SU-DHL-6 (cell line): ENCODE measurements at regions not wholly inside any gene's neighbourhood (a gene's known extent, or its start where the extent isn't known, plus 50 kb on each side); places are given as distances from the start of the nearest gene placed in this dataset.

Experiments
- H2AFZ ChIP-seq: fragments of 200-600 bp; sonication (generic); 2 replicates; pipeline ENCODE4 v1.6.1; 2014; ENCODE audit warnings: low read depth, mild to moderate bottlenecking, moderate library complexity, mixed read lengths, antibody characterized with exemption, low read length; ENCODE audit not compliant: severe bottlenecking
- H3F3A ChIP-seq: fragments of 200-600 bp; shearing (Covaris generic); 2 replicates; pipeline ENCODE4 v1.6.0; 2016; ENCODE audit warnings: antibody characterized with exemption, mild to moderate bottlenecking; ENCODE audit not compliant: insufficient read depth
- H3K27ac ChIP-seq: fragments of 200-600 bp; sonication (generic); 2 replicates; pipeline ENCODE4 v1.5.1; 2016; ENCODE audit warnings: low read depth, mild to moderate bottlenecking, low read length, moderate library complexity, mixed read lengths
- H3K27me3 ChIP-seq: fragments of 200-600 bp; sonication (generic), shearing (Covaris generic); 2 replicates; pipeline ENCODE4 v1.6.0; 2014; ENCODE audit warnings: mild to moderate bottlenecking, low read length
- H3K36me3 ChIP-seq: fragments of 200-600 bp; sonication (generic); 2 replicates; pipeline ENCODE4 v1.6.1; 2014; ENCODE audit warnings: mild to moderate bottlenecking, low read length, mixed read lengths
- H3K4me2 ChIP-seq: fragments of 300-600, 200-600 bp; shearing (Covaris generic), sonication (generic); 2 replicates; pipeline ENCODE4 v1.6.0; 2014; ENCODE audit warnings: low read length, low read depth, mild to moderate bottlenecking; ENCODE audit not compliant: poor library complexity, severe bottlenecking
- H3K4me3 ChIP-seq: fragments of 200-600 bp; sonication (generic); 2 replicates; pipeline ENCODE4 v1.5.1; 2014; ENCODE audit warnings: antibody characterized with exemption, low read length, mild to moderate bottlenecking, mixed read lengths; ENCODE audit not compliant: insufficient read depth, poor library complexity, severe bottlenecking
- H3K79me2 ChIP-seq: fragments of 200-600 bp; sonication (generic); 2 replicates; pipeline ENCODE4 v1.6.1; 2014; ENCODE audit warnings: mild to moderate bottlenecking, low read length, moderate library complexity; ENCODE audit not compliant: insufficient read depth
- H3K9ac ChIP-seq: fragments of 200-600 bp; sonication (generic); 2 replicates; pipeline ENCODE4 v1.7.0; 2014; ENCODE audit warnings: mild to moderate bottlenecking, low read length
- H3K9me2 ChIP-seq: fragments of 200-600 bp; sonication (generic); replicated peaks from 2 replicates; pipeline ENCODE4 v1.6.1; 2014; ENCODE audit warnings: low read length; ENCODE audit not compliant: insufficient read depth
- H3K9me3 ChIP-seq: fragments of 200-600 bp; sonication (generic); 2 replicates; pipeline ENCODE4 v1.6.1; 2014; ENCODE audit warnings: low read length, mixed read lengths; ENCODE audit not compliant: insufficient read depth
- H4K20me1 ChIP-seq: fragments of 200-600 bp; sonication (generic); 2 replicates; pipeline ENCODE4 v1.6.1; 2014; ENCODE audit warnings: low read depth, mild to moderate bottlenecking, antibody characterized with exemption, low read length, moderate library complexity, mixed read lengths
- CTCF ChIP-seq: fragments of 200-600 bp; sonication (generic); IDR thresholded peaks from one replicate; pipeline ENCODE4 v1.5.1; 2017; ENCODE audit warnings: antibody characterized with exemption, mild to moderate bottlenecking, low read length, moderate library complexity; ENCODE audit not compliant: insufficient read depth, poor library complexity, severe bottlenecking
- EZH2phosphoT487 ChIP-seq: fragments of 200-600 bp; sonication (generic), shearing (Covaris generic); conservative IDR thresholded peaks from 2 replicates; pipeline ENCODE4 v1.6.1; 2018; ENCODE audit warnings: mild to moderate bottlenecking, antibody characterized with exemption, low read length, moderate library complexity, mixed read lengths

- H3K4me3 ChIP-seq = no peak overlapping the region
- H3K27ac ChIP-seq = no peak overlapping the region
- no peaks in the 10 kb centered on the region for H4K20me1 ChIP-seq
- H3F3A ChIP-seq = no peaks in the 10 kb centered on the region
- TF ChIP-seq EZH2phosphoT487 (no peak), CTCF (no peak)
- H3K36me3 ChIP-seq = no peaks in the 10 kb centered on the region
- no peaks in the 10 kb centered on the region for H3K9me2 ChIP-seq
- no peaks in the 10 kb centered on the region for H3K27me3 ChIP-seq
- no peak overlapping the region for H3K4me2 ChIP-seq
- no peaks in the 10 kb centered on the region for H3K79me2 ChIP-seq
- no peaks in the 10 kb centered on the region for H3K9me3 ChIP-seq
- H2AFZ ChIP-seq = no peak overlapping the region
- H3K9ac ChIP-seq = no peak overlapping the region
Observed at GRCh38 chr5:17788351-17788750, 154.1 kb downstream of the TAF11L14 start.

GRCh38 chr5:17794201-17794600, 159.9 kb downstream of the TAF11L14 start:
- Histone ChIP-seq H3K9ac (no peak overlapping the region), H3K27ac (no peak overlapping the region), H3K27me3 (no peaks in the 10 kb centered on the region), H3K9me3 (no peaks in the 10 kb centered on the region), H3K4me2 (no peak overlapping the region), H3K4me3 (no peak overlapping the region), H3K9me2 (no peaks in the 10 kb centered on the region), H3K79me2 (no peaks in the 10 kb centered on the region), H3K36me3 (no peaks in the 10 kb centered on the region), H4K20me1 (no peaks in the 10 kb centered on the region), H3F3A (no peaks in the 10 kb centered on the region), H2AFZ (no peak overlapping the region)
- no peak for TF ChIP-seq CTCF
- TF ChIP-seq EZH2phosphoT487 = no peak

- Histone ChIP-seq H3K79me2 (no peaks in the 10 kb centered on the region), H3K27ac (no peak overlapping the region), H4K20me1 (no peaks in the 10 kb centered on the region), H3K9me2 (no peaks in the 10 kb centered on the region), H3K9me3 (no peaks in the 10 kb centered on the region), H3K27me3 (no peaks in the 10 kb centered on the region), H3K4me2 (no peak overlapping the region), H3K4me3 (no peak overlapping the region), H2AFZ (no peak overlapping the region), H3K36me3 (no peaks in the 10 kb centered on the region), H3F3A (no peaks in the 10 kb centered on the region), H3K9ac (no peak overlapping the region)
- TF ChIP-seq EZH2phosphoT487 = no peak
- no peak for TF ChIP-seq CTCF
Observed at GRCh38 chr5:17794815-17795214, 160.6 kb downstream of the TAF11L14 start.

- Histone ChIP-seq H3K4me3 (no peak overlapping the region), H2AFZ (no peak overlapping the region), H3K27ac (no peak overlapping the region), H3K9ac (no peak overlapping the region), H3K4me2 (no peak overlapping the region), H3K36me3 (no peaks in the 10 kb centered on the region), H3K79me2 (no peaks in the 10 kb centered on the region), H3F3A (no peaks in the 10 kb centered on the region), H3K9me2 (no peaks in the 10 kb centered on the region), H3K9me3 (no peaks in the 10 kb centered on the region), H3K27me3 (no peaks in the 10 kb centered on the region), H4K20me1 (no peaks in the 10 kb centered on the region)
- TF ChIP-seq EZH2phosphoT487 (no peak), CTCF (no peak)
Observed at GRCh38 chr5:17796142-17796541, 161.9 kb downstream of the TAF11L14 start.
